H9 (cell line): ENCODE measurements at regions not wholly inside any gene's neighbourhood (a gene's known extent, or its start where the extent isn't known, plus 50 kb on each side); places are given as distances from the start of the nearest gene placed in this dataset.

Experiments
- DNase-seq: peaks from one replicate; pipeline ENCODE4 v3.0.0-alpha.2; 2017
- H2AFZ ChIP-seq: one replicate; pipeline ENCODE4 v1.6.1; 2013; ENCODE audit warnings: mild to moderate bottlenecking, low read length, control low read depth, moderate library complexity
- H2AK5ac ChIP-seq: 2 replicates; pipeline ENCODE4 v1.6.1; 2013; ENCODE audit warnings: low read length, control low read depth, mixed read lengths; ENCODE audit not compliant: insufficient read length
- H2BK120ac ChIP-seq: one replicate; pipeline ENCODE4 v1.6.1; 2013; ENCODE audit warnings: low read depth, mild to moderate bottlenecking, low read length, control low read depth, inconsistent platforms; ENCODE audit not compliant: poor library complexity, severe bottlenecking
- H2BK12ac ChIP-seq: 2 replicates; pipeline ENCODE4 v1.6.1; 2013; ENCODE audit warnings: low read length, control low read depth, mixed read lengths, low read depth; ENCODE audit not compliant: insufficient read length
- H2BK15ac ChIP-seq: 2 replicates; pipeline ENCODE4 v1.6.1; 2013; ENCODE audit warnings: low read depth, low read length, control low read depth
- H2BK20ac ChIP-seq: one replicate; pipeline ENCODE4 v1.6.1; 2013; ENCODE audit warnings: low read depth, mild to moderate bottlenecking, low read length, control low read depth, inconsistent platforms; ENCODE audit not compliant: poor library complexity, severe bottlenecking
- H2BK5ac ChIP-seq: 2 replicates; pipeline ENCODE4 v1.6.1; 2013; ENCODE audit warnings: low read length, control low read depth, mixed read lengths; ENCODE audit not compliant: insufficient read length
- H3K14ac ChIP-seq: 2 replicates; pipeline ENCODE4 v1.6.1; 2013; ENCODE audit warnings: low read length, control low read depth; ENCODE audit not compliant: insufficient read depth
- H3K18ac ChIP-seq: 2 replicates; pipeline ENCODE4 v1.6.1; 2013; ENCODE audit warnings: low read depth, mild to moderate bottlenecking, mixed read lengths, low read length, control low read depth; ENCODE audit not compliant: insufficient read length
- H3K23ac ChIP-seq: 2 replicates; pipeline ENCODE4 v1.6.1; 2013; ENCODE audit warnings: low read length, control low read depth, mixed read lengths, low read depth; ENCODE audit not compliant: insufficient read length
- H3K23me2 ChIP-seq: 2 replicates; pipeline ENCODE4 v1.6.1; 2013; ENCODE audit warnings: low read depth, mild to moderate bottlenecking, mixed read lengths, low read length, control low read depth; ENCODE audit not compliant: insufficient read length, poor library complexity, severe bottlenecking
- H3K27ac ChIP-seq: 2 replicates; pipeline ENCODE4 v1.5.1; 2013; ENCODE audit warnings: low read length, control low read depth, mixed read lengths, low read depth; ENCODE audit not compliant: insufficient read length
- H3K27me3 ChIP-seq: 2 replicates; pipeline ENCODE4 v1.6.1; 2013; ENCODE audit warnings: low read length, control low read depth, inconsistent platforms; ENCODE audit not compliant: insufficient read depth
- H3K4ac ChIP-seq: 2 replicates; pipeline ENCODE4 v1.6.1; 2013; ENCODE audit warnings: low read depth, mild to moderate bottlenecking, control low read depth, inconsistent platforms, low read length, moderate library complexity
- H3K4me1 ChIP-seq: 2 replicates; pipeline ENCODE4 v1.6.1; 2013; ENCODE audit warnings: low read length, control low read depth, inconsistent platforms; ENCODE audit not compliant: insufficient read depth
- H3K4me2 ChIP-seq: 2 replicates; pipeline ENCODE4 v1.6.1; 2013; ENCODE audit warnings: low read length, control low read depth, mixed read lengths; ENCODE audit not compliant: insufficient read length, insufficient read depth
- H3K56ac ChIP-seq: 2 replicates; pipeline ENCODE4 v1.6.1; 2013; ENCODE audit warnings: low read depth, mild to moderate bottlenecking, mixed read lengths, low read length, control low read depth; ENCODE audit not compliant: insufficient read length
- H3K79me1 ChIP-seq: 2 replicates; pipeline ENCODE4 v1.6.1; 2013; ENCODE audit warnings: low read depth, mild to moderate bottlenecking, moderate library complexity, low read length, control low read depth, inconsistent platforms; ENCODE audit not compliant: insufficient read depth, poor library complexity, severe bottlenecking
- H3K79me2 ChIP-seq: 2 replicates; pipeline ENCODE4 v1.6.1; 2013; ENCODE audit warnings: low read length, control low read depth, inconsistent platforms; ENCODE audit not compliant: insufficient read depth
- H3K9ac ChIP-seq: 2 replicates; pipeline ENCODE4 v1.6.1; 2013; ENCODE audit warnings: low read length, control low read depth, mixed read lengths; ENCODE audit not compliant: insufficient read length; ENCODE audit errors: extremely low read depth
- H3K9me3 ChIP-seq: one replicate; pipeline ENCODE4 v1.6.1; 2013; ENCODE audit warnings: low read depth, low read length, inconsistent platforms; ENCODE audit not compliant: control insufficient read depth
- H3T11ph ChIP-seq: one replicate; pipeline ENCODE4 v1.6.1; 2013; ENCODE audit warnings: mild to moderate bottlenecking, low read length, control low read depth, inconsistent platforms
- H4K20me1 ChIP-seq: one replicate; pipeline ENCODE4 v1.6.1; 2013; ENCODE audit not compliant: control insufficient read depth, insufficient read length, insufficient read depth
- H4K5ac ChIP-seq: 2 replicates; pipeline ENCODE4 v1.6.1; 2013; ENCODE audit warnings: low read depth, mild to moderate bottlenecking, mixed read lengths, low read length, control low read depth; ENCODE audit not compliant: insufficient read length
- H4K8ac ChIP-seq: replicated peaks from 2 replicates; pipeline ENCODE4 v1.6.1; 2013; ENCODE audit warnings: low read length, control low read depth, mixed read lengths, low read depth; ENCODE audit not compliant: insufficient read length
- H4K91ac ChIP-seq: 2 replicates; pipeline ENCODE4 v1.6.1; 2013; ENCODE audit warnings: low read depth, mild to moderate bottlenecking, moderate library complexity, mixed read lengths, low read length, control low read depth; ENCODE audit not compliant: insufficient read length
- H3K27ac Mint-ChIP-seq, 3 experiments: 2 replicates in 2 of 3; 3 replicates in 1 of 3; pipeline ENCODE4 v1.8.0; 2020 to 2021; ENCODE audit warnings: mixed read lengths in 3 of 3, mild to moderate bottlenecking in 1 of 3, moderate library complexity in 1 of 3
- H3K27me3 Mint-ChIP-seq: 2 replicates; pipeline ENCODE4 v1.8.0; 2021; ENCODE audit warnings: low read depth, mild to moderate bottlenecking, moderate library complexity, mixed read lengths
- H3K36me3 Mint-ChIP-seq, 3 experiments: 2 replicates in 2 of 3; 3 replicates in 1 of 3; pipeline ENCODE4 v1.8.0; 2020 to 2021; ENCODE audit warnings: low read depth in 3 of 3, mixed read lengths in 3 of 3; ENCODE audit not compliant: insufficient read depth in 1 of 3
- H3K4me1 Mint-ChIP-seq, 2 experiments: 2 replicates each; pipeline ENCODE4 v1.8.0; 2020; ENCODE audit warnings: mixed read lengths in 2 of 2
- H3K4me3 Mint-ChIP-seq, 2 experiments: 2 replicates in 1 of 2; 3 replicates in 1 of 2; pipeline ENCODE4 v1.8.0; 2020 to 2021; ENCODE audit warnings: mild to moderate bottlenecking in 2 of 2, mixed read lengths in 2 of 2, moderate library complexity in 1 of 2
- H3K9me3 Mint-ChIP-seq, 2 experiments: 2 replicates in 1 of 2; 3 replicates in 1 of 2; pipeline ENCODE4 v1.8.0; 2020; ENCODE audit warnings: mild to moderate bottlenecking in 2 of 2, mixed read lengths in 2 of 2, moderate library complexity in 1 of 2
- WGBS: extraction: QIAGEN DNeasy Blood & Tissue Kit; methylation state at CpG from one replicate; pipeline ENCODE4 v1.1.7; 2013; ENCODE audit warnings: missing lambda C conversion rate, low lambda C conversion rate, mixed read lengths; ENCODE audit not compliant: insufficient read length; ENCODE audit errors: extremely low coverage; 5-methylcytosine and 5-hydroxymethylcytosine counted together
- TF ChIP-seq, protein P1 (sequence below): fragments of 200-600 bp; sonication (generic); conservative IDR thresholded peaks from 3 replicates; pipeline ENCODE4 v1.8.0; 2021; ENCODE audit warnings: antibody characterized with exemption, mild to moderate bottlenecking

DNA sequence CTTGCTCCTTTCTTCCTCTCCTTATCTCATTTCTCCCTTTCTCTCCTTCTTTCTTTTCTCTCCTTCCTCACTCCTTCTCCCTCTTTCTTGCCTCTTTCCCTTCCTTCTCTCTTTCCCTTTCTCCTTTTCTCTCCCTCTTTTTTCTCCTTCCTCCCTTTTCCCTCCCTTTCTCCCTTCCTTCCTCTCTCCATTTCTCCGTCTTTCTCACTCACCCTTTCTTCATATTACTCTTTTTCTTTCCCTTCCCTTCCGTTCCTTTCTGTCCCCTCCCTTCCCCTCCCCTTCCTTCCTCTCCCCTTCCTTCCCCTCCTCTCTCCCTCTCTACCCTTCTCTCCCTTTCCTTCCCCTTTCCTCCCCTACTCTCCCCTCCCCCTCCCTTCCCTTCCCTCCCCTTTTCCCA is 240.8 kb downstream of the HS3ST3B1 start:
- Histone ChIP-seq H3K9ac (no peak overlapping the region), H4K20me1 (no peaks in the 10 kb centered on the region), H2AFZ (no peak overlapping the region), H3K9me3 (no peaks in the 10 kb centered on the region), H3K79me1 (no peaks in the 10 kb centered on the region), H4K8ac (no peak overlapping the region), H2AK5ac (no peak overlapping the region), H2BK120ac (no peak overlapping the region), H3K4ac (no peak overlapping the region), H3K23ac (no peak overlapping the region), H3K23me2 (no peaks in the 10 kb centered on the region), H4K5ac (no peak overlapping the region), H3K14ac (no peak overlapping the region), H3T11ph (no peak overlapping the region), H2BK15ac (no peak overlapping the region), H3K4me2 (no peak overlapping the region), H4K91ac (no peak overlapping the region), H3K27ac (no peak overlapping the region), H3K79me2 (no peaks in the 10 kb centered on the region), H2BK5ac (no peak overlapping the region), H2BK12ac (no peak overlapping the region), H2BK20ac (no peak overlapping the region), H3K18ac (no peak overlapping the region), H3K56ac (no peak overlapping the region), H3K27me3 (no peaks in the 10 kb centered on the region), H3K4me1 (no peaks in the 10 kb centered on the region)
- no peaks in the 10 kb centered on the region for H3K27me3 Mint-ChIP-seq
- no peak overlapping the region for H3K4me3 Mint-ChIP-seq
- 100% methylated on average over 2 of the region's 2 CpGs for WGBS
- TF ChIP-seq, protein P1, sequence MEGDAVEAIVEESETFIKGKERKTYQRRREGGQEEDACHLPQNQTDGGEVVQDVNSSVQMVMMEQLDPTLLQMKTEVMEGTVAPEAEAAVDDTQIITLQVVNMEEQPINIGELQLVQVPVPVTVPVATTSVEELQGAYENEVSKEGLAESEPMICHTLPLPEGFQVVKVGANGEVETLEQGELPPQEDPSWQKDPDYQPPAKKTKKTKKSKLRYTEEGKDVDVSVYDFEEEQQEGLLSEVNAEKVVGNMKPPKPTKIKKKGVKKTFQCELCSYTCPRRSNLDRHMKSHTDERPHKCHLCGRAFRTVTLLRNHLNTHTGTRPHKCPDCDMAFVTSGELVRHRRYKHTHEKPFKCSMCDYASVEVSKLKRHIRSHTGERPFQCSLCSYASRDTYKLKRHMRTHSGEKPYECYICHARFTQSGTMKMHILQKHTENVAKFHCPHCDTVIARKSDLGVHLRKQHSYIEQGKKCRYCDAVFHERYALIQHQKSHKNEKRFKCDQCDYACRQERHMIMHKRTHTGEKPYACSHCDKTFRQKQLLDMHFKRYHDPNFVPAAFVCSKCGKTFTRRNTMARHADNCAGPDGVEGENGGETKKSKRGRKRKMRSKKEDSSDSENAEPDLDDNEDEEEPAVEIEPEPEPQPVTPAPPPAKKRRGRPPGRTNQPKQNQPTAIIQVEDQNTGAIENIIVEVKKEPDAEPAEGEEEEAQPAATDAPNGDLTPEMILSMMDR, result no peak
- H3K27ac Mint-ChIP-seq, result no peak overlapping the region
- no peak for DNase-seq
- peaks cover 5 to 12% of the 10 kb centered on the region in 2 experiments for H3K4me1 Mint-ChIP-seq
- H3K36me3 Mint-ChIP-seq, result peaks cover 7 to 24% (median 7%) of the 10 kb centered on the region in 3 experiments; a peak in 6 of 7 replicates
- peaks cover 7 to 22% of the 10 kb centered on the region in 2 experiments; a peak in 4 of 5 replicates for H3K9me3 Mint-ChIP-seq
